ENCODE measurements at regions not wholly inside any gene's neighbourhood (a gene's known extent, or its start where the extent isn't known, plus 50 kb on each side); places are given as distances from the start of the nearest gene placed in this dataset.
"Not testable (repeated sequence)": the region's sequence is repeated elsewhere in the genome, so short reads cannot be mapped to it uniquely, and the experiment has no call there.

- intact Hi-C loops (cut with micrococcal nuclease): no loop called here
- Mint-ChIP-seq H3K27ac (no peak overlapping the region), H3K4me1 (no peaks in the 10 kb centered on the region), H3K36me3 (ENCODE audit: low read depth) (no peaks in the 10 kb centered on the region), H3K9me3 (peaks cover 25% of the 10 kb centered on the region), H3K4me3 (no peak overlapping the region), H3K27me3 (no peaks in the 10 kb centered on the region)
- DNase-seq (no peak), ATAC-seq (ENCODE audit: low read depth) (no peak)
- CTCF ChIA-PET: no interaction called here
- TF ChIP-seq CTCF (IDR thresholded peaks at IDR 0.05): no peak
- POLR2A ChIA-PET: no interaction called here
Measured at GRCh38 chr6:119423996-119424395, 74.4 kb upstream of the MAN1A1 start.

GRCh38 chr6:119418084-119418483 lies 68.5 kb upstream of the MAN1A1 start:
- CTCF ChIA-PET; H3K27me3 Mint-ChIP-seq; H3K4me1 Mint-ChIP-seq; H3K27ac Mint-ChIP-seq; DNase-seq; H3K36me3 Mint-ChIP-seq (ENCODE audit: low read depth); ATAC-seq (ENCODE audit: low read depth); H3K4me3 Mint-ChIP-seq; intact Hi-C loops (cut with micrococcal nuclease); POLR2A ChIA-PET: not testable (repeated sequence)
- H3K9me3 Mint-ChIP-seq: peaks cover 38% of the 10 kb centered on the region

- intact Hi-C loops (cut with micrococcal nuclease): no loop called here
- DNase-seq (no peak), ATAC-seq (ENCODE audit: low read depth) (no peak)
- no peak for TF ChIP-seq CTCF (IDR thresholded peaks at IDR 0.05)
- H3K9me3 Mint-ChIP-seq: peaks cover 10% of the 10 kb centered on the region
- ChIA-PET CTCF (no interaction called here), POLR2A (no interaction called here)
- H3K36me3 Mint-ChIP-seq (ENCODE audit: low read depth): peaks cover 2% of the 10 kb centered on the region
- peaks cover 2% of the 10 kb centered on the region for H3K27me3 Mint-ChIP-seq
- H3K4me3 Mint-ChIP-seq: no peak overlapping the region
- no peak overlapping the region for H3K27ac Mint-ChIP-seq
- no peaks in the 10 kb centered on the region for H3K4me1 Mint-ChIP-seq
Measured at GRCh38 chr6:119407156-119407555, 57.6 kb upstream of the MAN1A1 start.

DNA sequence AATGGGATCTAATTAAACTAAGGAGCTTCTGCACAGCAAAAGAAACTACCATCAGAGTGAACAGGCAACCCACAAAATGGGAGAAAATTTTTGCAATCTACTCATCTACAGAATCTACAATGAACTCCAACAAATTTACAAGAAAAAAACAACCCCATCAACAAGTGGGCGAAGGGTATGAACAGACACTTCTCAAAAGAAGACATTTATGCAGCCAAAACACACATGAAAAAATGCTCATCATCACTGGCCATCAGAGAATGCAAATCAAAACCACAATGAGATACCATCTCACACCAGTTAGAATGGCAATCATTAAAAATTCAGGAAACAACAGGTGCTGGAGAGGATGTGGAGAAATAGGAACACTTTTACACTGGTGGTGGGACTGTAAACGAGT lies 55.6 kb upstream of the MAN1A1 start:
- H3K4me3 Mint-ChIP-seq; H3K27ac Mint-ChIP-seq; ATAC-seq (ENCODE audit: low read depth); DNase-seq; POLR2A ChIA-PET; H3K4me1 Mint-ChIP-seq; CTCF ChIA-PET; intact Hi-C loops (cut with micrococcal nuclease); H3K36me3 Mint-ChIP-seq (ENCODE audit: low read depth); H3K27me3 Mint-ChIP-seq: not testable (repeated sequence)
- H3K9me3 Mint-ChIP-seq: peaks cover 12% of the 10 kb centered on the region
